H1 (cell line): ENCODE measurements at regions not wholly inside any gene's neighbourhood (a gene's known extent, or its start where the extent isn't known, plus 50 kb on each side); places are given as distances from the start of the nearest gene placed in this dataset.

Experiments used
- BRCA1 ChIP-seq: IDR thresholded peaks from 2 replicates; pipeline ENCODE4 v1.6.1; 2012; ENCODE audit warnings: low read depth, low read length, improper control_type of control experiment
- CEBPB ChIP-seq: IDR thresholded peaks from 2 replicates; pipeline ENCODE4 v1.6.1; 2012; ENCODE audit warnings: low read depth, low read length
- CHD1 ChIP-seq: IDR thresholded peaks from 2 replicates; pipeline ENCODE4 v1.6.1; 2012; ENCODE audit warnings: low read depth, low read length, improper control_type of control experiment
- EZH2 ChIP-seq: fragments of 200-600 bp; sonication (generic); IDR thresholded peaks from 2 replicates; pipeline ENCODE4 v1.7.1; 2012; ENCODE audit warnings: low read depth, mild to moderate bottlenecking, moderate library complexity, low read length, inconsistent platforms; ENCODE audit not compliant: severe bottlenecking
- KDM1A ChIP-seq: fragments of 200-600, 300-600 bp; sonication (generic); IDR thresholded peaks from 2 replicates; pipeline ENCODE4 v1.7.1; 2016; ENCODE audit warnings: mild to moderate bottlenecking, low read length, borderline replicate concordance
- SP1 ChIP-seq: IDR thresholded peaks from 2 replicates; pipeline ENCODE4 v1.6.1; 2011; ENCODE audit warnings: low read depth, low read length
- TF ChIP-seq, protein P1 (sequence below), 3 experiments: IDR thresholded peaks; 1 replicate in 2 of 3; 2 replicates in 1 of 3; pipeline versions ENCODE4 v1.5.1 to v1.6.1; 2011; ENCODE audit warnings: low read length in 3 of 3, mild to moderate bottlenecking in 3 of 3, inconsistent platforms in 2 of 3, low read depth in 1 of 3, moderate library complexity in 1 of 3; ENCODE audit not compliant: insufficient read depth in 1 of 3; ENCODE audit errors: control extremely low read depth in 1 of 3

DNA sequence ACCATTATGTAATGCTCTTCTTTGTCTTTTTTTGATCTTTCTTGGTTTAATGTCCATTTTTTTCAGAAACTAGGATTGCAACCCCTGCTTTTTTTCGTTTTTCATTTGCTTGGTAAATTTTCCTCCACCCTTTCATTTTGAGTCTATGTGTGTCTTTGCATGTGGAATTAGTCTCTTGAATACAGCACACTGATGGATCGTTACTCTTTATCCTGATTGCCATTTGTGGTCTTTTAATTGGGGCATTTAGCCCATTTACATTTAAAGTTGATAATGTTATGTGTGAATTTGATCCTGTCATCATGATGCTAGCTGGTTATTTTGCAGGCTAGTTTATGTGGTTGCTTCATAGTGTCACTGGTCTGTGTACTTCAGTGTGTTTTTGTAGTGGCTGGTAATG lies 75.6 kb upstream of the ETV3 start:
- no peak for TF ChIP-seq CHD1
- TF ChIP-seq, protein P1, sequence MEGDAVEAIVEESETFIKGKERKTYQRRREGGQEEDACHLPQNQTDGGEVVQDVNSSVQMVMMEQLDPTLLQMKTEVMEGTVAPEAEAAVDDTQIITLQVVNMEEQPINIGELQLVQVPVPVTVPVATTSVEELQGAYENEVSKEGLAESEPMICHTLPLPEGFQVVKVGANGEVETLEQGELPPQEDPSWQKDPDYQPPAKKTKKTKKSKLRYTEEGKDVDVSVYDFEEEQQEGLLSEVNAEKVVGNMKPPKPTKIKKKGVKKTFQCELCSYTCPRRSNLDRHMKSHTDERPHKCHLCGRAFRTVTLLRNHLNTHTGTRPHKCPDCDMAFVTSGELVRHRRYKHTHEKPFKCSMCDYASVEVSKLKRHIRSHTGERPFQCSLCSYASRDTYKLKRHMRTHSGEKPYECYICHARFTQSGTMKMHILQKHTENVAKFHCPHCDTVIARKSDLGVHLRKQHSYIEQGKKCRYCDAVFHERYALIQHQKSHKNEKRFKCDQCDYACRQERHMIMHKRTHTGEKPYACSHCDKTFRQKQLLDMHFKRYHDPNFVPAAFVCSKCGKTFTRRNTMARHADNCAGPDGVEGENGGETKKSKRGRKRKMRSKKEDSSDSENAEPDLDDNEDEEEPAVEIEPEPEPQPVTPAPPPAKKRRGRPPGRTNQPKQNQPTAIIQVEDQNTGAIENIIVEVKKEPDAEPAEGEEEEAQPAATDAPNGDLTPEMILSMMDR (IDR thresholded peaks at IDR 0.05; ENCODE audit: control extremely low read depth in 1 of 3, insufficient read depth in 1 of 3, low read depth in 1 of 3, low read length in 3 of 3) = no peak
- TF ChIP-seq CEBPB = no peak
- TF ChIP-seq SP1 = no peak
- TF ChIP-seq KDM1A = no peak
- TF ChIP-seq EZH2 = no peak
- no peak for TF ChIP-seq BRCA1
